ENCODE measurements at regions not wholly inside any gene's neighbourhood (a gene's known extent, or its start where the extent isn't known, plus 50 kb on each side); places are given as distances from the start of the nearest gene placed in this dataset.

DNA sequence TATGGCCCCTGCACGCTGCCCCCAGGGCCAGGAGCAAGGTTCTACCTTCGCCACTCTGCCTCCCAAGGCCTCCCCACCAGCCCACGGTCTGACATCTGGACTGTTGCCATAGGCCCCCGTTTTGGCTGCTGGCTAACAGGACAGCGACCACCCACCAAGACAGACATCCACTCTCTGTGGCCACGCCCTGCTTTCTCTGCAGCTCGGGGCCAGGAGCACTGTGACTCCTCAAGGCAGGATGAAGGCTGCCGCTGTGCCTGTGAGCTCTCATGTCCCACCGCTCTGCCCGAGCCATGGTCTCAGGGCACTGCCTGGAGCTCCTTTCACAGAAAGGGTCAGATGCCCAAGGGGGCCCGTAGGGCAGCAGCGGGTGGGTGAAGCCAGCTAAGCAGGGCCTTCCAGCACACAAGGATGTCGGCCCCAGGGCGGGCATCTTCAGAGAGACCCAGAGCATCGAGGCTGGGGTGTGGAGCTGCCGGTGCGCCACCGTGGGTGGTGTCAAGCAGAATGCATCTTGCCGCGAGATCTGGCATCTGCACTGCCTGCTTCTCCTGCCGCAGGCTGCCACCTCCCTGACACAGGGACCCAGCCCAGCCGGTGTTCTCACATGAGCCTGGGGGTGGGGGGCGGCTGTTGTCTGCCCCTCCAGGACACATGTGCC is 92.2 kb upstream of the ADAMTS2 start:
- no peak for DNase-seq
- peaks cover 4% of the 10 kb centered on the region for H3K27me3 Mint-ChIP-seq (ENCODE audit: low read depth, poor library complexity)
- H3K4me1 Mint-ChIP-seq: no peaks in the 10 kb centered on the region
- TF ChIP-seq, protein P1, sequence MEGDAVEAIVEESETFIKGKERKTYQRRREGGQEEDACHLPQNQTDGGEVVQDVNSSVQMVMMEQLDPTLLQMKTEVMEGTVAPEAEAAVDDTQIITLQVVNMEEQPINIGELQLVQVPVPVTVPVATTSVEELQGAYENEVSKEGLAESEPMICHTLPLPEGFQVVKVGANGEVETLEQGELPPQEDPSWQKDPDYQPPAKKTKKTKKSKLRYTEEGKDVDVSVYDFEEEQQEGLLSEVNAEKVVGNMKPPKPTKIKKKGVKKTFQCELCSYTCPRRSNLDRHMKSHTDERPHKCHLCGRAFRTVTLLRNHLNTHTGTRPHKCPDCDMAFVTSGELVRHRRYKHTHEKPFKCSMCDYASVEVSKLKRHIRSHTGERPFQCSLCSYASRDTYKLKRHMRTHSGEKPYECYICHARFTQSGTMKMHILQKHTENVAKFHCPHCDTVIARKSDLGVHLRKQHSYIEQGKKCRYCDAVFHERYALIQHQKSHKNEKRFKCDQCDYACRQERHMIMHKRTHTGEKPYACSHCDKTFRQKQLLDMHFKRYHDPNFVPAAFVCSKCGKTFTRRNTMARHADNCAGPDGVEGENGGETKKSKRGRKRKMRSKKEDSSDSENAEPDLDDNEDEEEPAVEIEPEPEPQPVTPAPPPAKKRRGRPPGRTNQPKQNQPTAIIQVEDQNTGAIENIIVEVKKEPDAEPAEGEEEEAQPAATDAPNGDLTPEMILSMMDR (IDR thresholded peaks at IDR 0.05): no peak
- no peaks in the 10 kb centered on the region for H3K36me3 Mint-ChIP-seq (ENCODE audit: low read depth)
- H3K27ac Mint-ChIP-seq: no peak overlapping the region
- H3K9me3 Mint-ChIP-seq: peaks cover 37% of the 10 kb centered on the region
- H3K4me3 Mint-ChIP-seq: no peak overlapping the region

DNA sequence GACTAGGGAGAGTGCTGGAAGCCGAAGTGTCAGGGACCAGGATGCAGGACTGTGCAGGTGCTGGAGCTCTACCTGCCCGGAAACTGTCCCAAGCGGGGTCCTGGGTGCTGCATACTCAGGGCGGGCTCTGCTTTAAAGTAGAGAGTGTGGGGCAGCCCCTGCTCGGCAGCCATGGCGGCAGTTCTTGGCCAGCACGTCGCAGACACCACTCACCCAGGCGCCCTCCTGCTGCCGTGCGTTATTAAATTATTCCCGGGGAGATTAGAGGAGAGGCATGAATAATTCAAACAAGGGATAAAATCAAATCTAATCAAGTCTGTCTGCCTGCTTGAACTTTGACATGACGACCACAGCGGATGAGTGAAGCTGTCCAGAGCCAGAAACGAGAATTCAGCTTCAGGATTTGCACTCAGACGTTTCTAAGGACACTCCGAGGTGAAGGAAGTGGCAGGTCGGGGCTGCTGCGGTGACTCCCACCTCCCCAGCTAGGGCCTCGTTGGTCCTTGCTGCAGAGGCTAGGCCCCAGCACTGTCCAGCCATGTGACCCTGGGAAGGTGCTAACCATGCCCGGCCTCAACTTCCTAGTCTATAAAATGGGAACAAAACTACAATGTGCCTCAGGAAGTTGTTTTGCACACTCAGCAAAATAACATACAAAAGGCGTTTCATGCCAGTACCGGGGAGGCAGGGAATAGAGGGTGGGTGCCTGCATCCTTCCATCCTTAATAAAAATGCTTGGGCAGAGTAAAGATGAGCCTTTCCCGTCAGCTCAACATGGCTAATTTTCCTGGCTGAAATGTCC is 91.3 kb upstream of the ADAMTS2 start:
- no peak overlapping the region for H3K27ac Mint-ChIP-seq
- DNase-seq: no peak
- no peaks in the 10 kb centered on the region for H3K36me3 Mint-ChIP-seq (ENCODE audit: low read depth)
- TF ChIP-seq, protein P1 (IDR thresholded peaks at IDR 0.05): no peak
- peaks cover 6% of the 10 kb centered on the region for H3K27me3 Mint-ChIP-seq (ENCODE audit: low read depth, poor library complexity)
- no peaks in the 10 kb centered on the region for H3K4me1 Mint-ChIP-seq
- H3K9me3 Mint-ChIP-seq: peaks cover 36% of the 10 kb centered on the region
- H3K4me3 Mint-ChIP-seq: no peak overlapping the region

DNA sequence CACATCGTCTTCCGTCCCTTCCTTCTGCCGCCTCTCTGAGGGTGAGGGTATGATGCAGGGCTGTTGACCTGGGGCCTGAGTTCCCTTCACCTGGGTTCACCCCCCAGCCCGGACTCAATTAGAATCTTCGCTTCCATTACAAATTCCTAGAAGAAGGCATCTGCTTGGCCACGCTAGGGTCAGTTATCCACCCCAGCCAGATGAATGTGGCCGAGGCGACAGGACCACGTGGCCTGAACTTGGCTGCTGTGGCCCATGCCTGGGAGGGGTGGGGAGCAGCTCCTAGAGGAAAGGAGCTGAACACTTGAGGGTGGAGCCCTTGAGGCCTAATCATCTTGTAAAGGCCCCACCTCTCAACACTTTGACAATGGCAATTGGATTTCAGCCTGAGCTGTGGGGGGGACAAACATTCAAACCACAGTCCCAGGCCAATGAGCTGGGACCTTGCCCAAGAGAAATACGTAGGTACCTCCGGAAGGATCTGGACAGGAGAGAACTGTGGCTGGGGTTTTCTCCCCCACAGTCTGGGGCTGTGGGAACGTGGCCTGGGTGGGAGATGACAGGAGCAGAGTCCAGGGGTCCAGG is 90.6 kb upstream of the ADAMTS2 start:
- Mint-ChIP-seq H3K27ac (no peak overlapping the region), H3K9me3 (peaks cover 40% of the 10 kb centered on the region), H3K36me3 (ENCODE audit: low read depth) (no peaks in the 10 kb centered on the region), H3K27me3 (ENCODE audit: low read depth, poor library complexity) (peaks cover 6% of the 10 kb centered on the region), H3K4me3 (no peak overlapping the region), H3K4me1 (no peaks in the 10 kb centered on the region)
- TF ChIP-seq, protein P1 (IDR thresholded peaks at IDR 0.05): no peak
- no peak for DNase-seq

DNA sequence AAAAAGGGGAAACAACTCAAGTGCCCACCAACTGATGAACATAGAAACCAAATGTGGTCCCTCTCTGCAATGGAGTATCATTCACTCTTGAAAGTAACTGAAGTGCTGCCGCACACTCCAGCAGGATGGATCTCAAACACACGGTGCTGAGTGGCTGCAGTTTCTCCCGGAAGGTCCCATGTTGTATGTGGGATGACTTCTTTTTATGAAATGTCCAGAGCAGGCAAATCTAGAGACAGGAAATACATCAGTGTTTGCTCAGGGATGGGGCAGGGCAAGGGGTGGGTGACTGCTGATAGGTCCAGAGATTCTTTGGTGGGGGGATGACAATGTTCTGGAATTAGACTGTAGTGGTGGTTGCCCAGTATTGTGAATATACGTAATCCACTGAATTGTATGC is 89.9 kb upstream of the ADAMTS2 start:
- TF ChIP-seq, protein P1 (IDR thresholded peaks at IDR 0.05): no peak
- Mint-ChIP-seq H3K27me3 (ENCODE audit: low read depth, poor library complexity) (peaks cover 6% of the 10 kb centered on the region), H3K36me3 (ENCODE audit: low read depth) (no peaks in the 10 kb centered on the region), H3K4me3 (no peak overlapping the region), H3K4me1 (no peaks in the 10 kb centered on the region), H3K9me3 (peaks cover 39% of the 10 kb centered on the region), H3K27ac (no peak overlapping the region)
- DNase-seq: no peak

DNA sequence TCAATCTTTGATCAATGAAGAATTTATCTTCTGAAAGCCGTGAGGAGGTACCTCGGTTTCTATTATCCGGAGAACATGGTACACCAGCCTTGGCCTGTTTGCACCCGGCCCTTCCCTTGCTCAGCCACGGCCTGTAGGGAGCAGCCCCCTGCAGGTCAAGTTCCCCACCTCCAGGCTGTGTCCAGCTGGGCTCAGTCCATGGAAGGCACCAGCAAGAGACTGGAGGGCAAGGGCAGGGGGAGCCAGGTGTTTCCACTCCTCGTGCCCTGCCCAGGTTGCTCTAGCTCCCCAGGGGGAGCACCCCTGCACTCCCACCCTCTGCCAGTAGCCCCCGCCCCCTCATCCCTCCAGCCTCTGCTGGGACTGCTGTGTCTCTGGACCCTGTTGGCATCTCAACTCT is 87.3 kb upstream of the ADAMTS2 start:
- Mint-ChIP-seq H3K9me3 (peaks cover 39% of the 10 kb centered on the region), H3K27me3 (ENCODE audit: low read depth, poor library complexity) (peaks cover 5% of the 10 kb centered on the region), H3K36me3 (ENCODE audit: low read depth) (no peaks in the 10 kb centered on the region), H3K27ac (no peak overlapping the region), H3K4me3 (no peak overlapping the region), H3K4me1 (peaks cover under 1% of the 10 kb centered on the region)
- TF ChIP-seq, protein P1 (IDR thresholded peaks at IDR 0.05): no peak
- no peak for DNase-seq
